ENCODE measurements at regions not wholly inside any gene's neighbourhood (a gene's known extent, or its start where the extent isn't known, plus 50 kb on each side); places are given as distances from the start of the nearest gene placed in this dataset.

DNA sequence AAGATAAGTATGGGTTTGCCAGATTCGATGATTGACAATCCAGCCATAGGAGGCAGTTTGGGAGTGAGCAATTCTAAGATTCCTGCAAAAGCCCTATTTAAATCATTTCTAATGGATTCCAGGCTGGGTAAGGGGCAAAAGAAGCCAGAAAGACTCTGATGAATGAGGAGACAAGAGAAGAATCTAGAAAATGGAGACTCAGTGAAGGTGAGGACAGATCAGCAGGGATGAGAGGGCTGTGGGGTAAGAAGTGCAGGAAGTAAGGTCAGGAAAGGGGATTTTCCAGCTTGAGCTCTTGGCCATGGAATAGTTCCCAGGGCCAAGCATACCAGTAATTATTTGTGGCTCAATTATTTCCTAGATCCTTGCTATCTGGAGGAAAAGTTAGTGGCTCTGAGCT, 87.3 kb downstream of the TMX1 start:
- no peak for DNase-seq (ENCODE audit: low read depth, low spot score)
- H3K9me2 ChIP-seq (ENCODE audit: insufficient read depth): no peaks in the 10 kb centered on the region
- ChIA-PET CTCF (no interaction called here), POLR2A (no interaction called here), RAD21 (ENCODE audit: low non-redundant PET in 1 of 2, low total read pairs in 2 of 2, uncharacterized antibody in 2 of 2, unreplicated experiment in 2 of 2) (interaction anchor here in 1 of 2 experiments (1.1 kb wide), 1 partner anchor 11 kb away, joined by 3 read pairs; no protein-coding TSS in a partner anchor)
- H3K27me3 ChIP-seq (ENCODE audit: insufficient read depth, low read length): no peaks in the 10 kb centered on the region
- ATAC-seq: no peak
- no peaks in the 10 kb centered on the region for H3K36me3 ChIP-seq (ENCODE audit: control insufficient read depth in 1 of 2, insufficient read depth in 2 of 2, low read length in 2 of 2)
- intact Hi-C loops (cut with micrococcal nuclease): no loop called here
- no peak overlapping the region for H3K4me2 ChIP-seq (ENCODE audit: low read length)
- H3K9me3 ChIP-seq (ENCODE audit: control insufficient read depth in 1 of 2, insufficient read depth in 1 of 2, low read depth in 1 of 2, low read length in 2 of 2): no peaks in the 10 kb centered on the region
- BruUV-seq (replicated peaks): no TSS peak
- no peaks in the 10 kb centered on the region for H4K20me1 ChIP-seq (ENCODE audit: insufficient read depth)
- H3K4me1 ChIP-seq (ENCODE audit: control insufficient read depth in 1 of 2, insufficient read depth in 2 of 2, low read length in 2 of 2): peaks cover 3 to 13% of the 10 kb centered on the region in 2 experiments; a peak in 2 of 4 replicates
- no peak overlapping the region for H3K27ac ChIP-seq (ENCODE audit: low read depth, low read length)
- H3K9ac ChIP-seq (ENCODE audit: low read length): no peak overlapping the region
- H3K79me2 ChIP-seq (ENCODE audit: insufficient read depth, low read length): no peaks in the 10 kb centered on the region
- no peak overlapping the region for H2AFZ ChIP-seq (ENCODE audit: low read depth, low read length, poor library complexity, severe bottlenecking)
- H3K4me3 ChIP-seq (replicated peaks in 1 of 2; ENCODE audit: low read depth in 1 of 2, low read length in 2 of 2): no peak overlapping the region
- TF ChIP-seq YY1 (IDR thresholded peaks at IDR 0.05; ENCODE audit: extremely low read depth, insufficient replicate concordance, low read depth, low read length): no peak
- TF ChIP-seq CEBPB (IDR thresholded peaks at IDR 0.05; ENCODE audit: low read depth): no peak
- TF ChIP-seq, protein P1, sequence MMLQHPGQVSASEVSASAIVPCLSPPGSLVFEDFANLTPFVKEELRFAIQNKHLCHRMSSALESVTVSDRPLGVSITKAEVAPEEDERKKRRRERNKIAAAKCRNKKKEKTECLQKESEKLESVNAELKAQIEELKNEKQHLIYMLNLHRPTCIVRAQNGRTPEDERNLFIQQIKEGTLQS (IDR thresholded peaks at IDR 0.05): no peak
- no peak for TF ChIP-seq EZH2 (IDR thresholded peaks at IDR 0.05)
- no peak for TF ChIP-seq SP1 (IDR thresholded peaks at IDR 0.05; ENCODE audit: low read depth)
- TF ChIP-seq, protein P2, sequence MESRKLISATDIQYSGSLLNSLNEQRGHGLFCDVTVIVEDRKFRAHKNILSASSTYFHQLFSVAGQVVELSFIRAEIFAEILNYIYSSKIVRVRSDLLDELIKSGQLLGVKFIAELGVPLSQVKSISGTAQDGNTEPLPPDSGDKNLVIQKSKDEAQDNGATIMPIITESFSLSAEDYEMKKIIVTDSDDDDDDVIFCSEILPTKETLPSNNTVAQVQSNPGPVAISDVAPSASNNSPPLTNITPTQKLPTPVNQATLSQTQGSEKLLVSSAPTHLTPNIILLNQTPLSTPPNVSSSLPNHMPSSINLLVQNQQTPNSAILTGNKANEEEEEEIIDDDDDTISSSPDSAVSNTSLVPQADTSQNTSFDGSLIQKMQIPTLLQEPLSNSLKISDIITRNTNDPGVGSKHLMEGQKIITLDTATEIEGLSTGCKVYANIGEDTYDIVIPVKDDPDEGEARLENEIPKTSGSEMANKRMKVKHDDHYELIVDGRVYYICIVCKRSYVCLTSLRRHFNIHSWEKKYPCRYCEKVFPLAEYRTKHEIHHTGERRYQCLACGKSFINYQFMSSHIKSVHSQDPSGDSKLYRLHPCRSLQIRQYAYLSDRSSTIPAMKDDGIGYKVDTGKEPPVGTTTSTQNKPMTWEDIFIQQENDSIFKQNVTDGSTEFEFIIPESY (IDR thresholded peaks at IDR 0.05; ENCODE audit: extremely low read depth, insufficient replicate concordance, low read length): no peak
- no peak for TF ChIP-seq JUND (IDR thresholded peaks at IDR 0.05)
- no peak for TF ChIP-seq ELF1 (IDR thresholded peaks at IDR 0.05; ENCODE audit: borderline replicate concordance, low read depth)
- no peak for TF ChIP-seq POLR2AphosphoS5 (IDR thresholded peaks at IDR 0.05; ENCODE audit: low read depth, low read length)
- no peak for TF ChIP-seq ZFX (IDR thresholded peaks at IDR 0.05)
- no peak for TF ChIP-seq POLR2A (IDR thresholded peaks at IDR 0.05; ENCODE audit: borderline replicate concordance, extremely low read depth, insufficient read depth, insufficient read length)
- TF ChIP-seq FOSL1 (IDR thresholded peaks at IDR 0.05; ENCODE audit: low read depth): no peak
- TF ChIP-seq SIN3A (IDR thresholded peaks at IDR 0.05; ENCODE audit: low read depth): no peak
- TF ChIP-seq ZNF274 (IDR thresholded peaks at IDR 0.05; ENCODE audit: low read depth, low read length): no peak
- TF ChIP-seq, protein P3, sequence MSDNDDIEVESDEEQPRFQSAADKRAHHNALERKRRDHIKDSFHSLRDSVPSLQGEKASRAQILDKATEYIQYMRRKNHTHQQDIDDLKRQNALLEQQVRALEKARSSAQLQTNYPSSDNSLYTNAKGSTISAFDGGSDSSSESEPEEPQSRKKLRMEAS (IDR thresholded peaks at IDR 0.05): no peak
- TF ChIP-seq SRF (IDR thresholded peaks at IDR 0.05; ENCODE audit: low read depth): no peak
- TF ChIP-seq EZH2phosphoT487 (IDR thresholded peaks at IDR 0.05; ENCODE audit: borderline replicate concordance): no peak
- TF ChIP-seq EGR1 (IDR thresholded peaks at IDR 0.05; ENCODE audit: low read depth): no peak
- no peak for TF ChIP-seq CBX3 (IDR thresholded peaks at IDR 0.05; ENCODE audit: low read depth)
